OCI-LY7 (cell line): ENCODE measurements at regions not wholly inside any gene's neighbourhood (a gene's known extent, or its start where the extent isn't known, plus 50 kb on each side); places are given as distances from the start of the nearest gene placed in this dataset.

Experiments
- EZH2phosphoT487 ChIP-seq: fragments of 200-600 bp; sonication (generic); IDR thresholded peaks from 2 replicates; pipeline ENCODE4 v1.6.1; 2018; ENCODE audit warnings: low read depth, borderline replicate concordance, mild to moderate bottlenecking, mixed run types, antibody characterized with exemption, low read length, moderate library complexity, mixed read lengths
- TF ChIP-seq, protein P1 (sequence below): fragments of 200-600 bp; sonication (generic); conservative IDR thresholded peaks from 2 replicates; pipeline ENCODE4 v1.5.1; 2014; ENCODE audit warnings: mild to moderate bottlenecking, antibody characterized with exemption, low read length, moderate library complexity, mixed read lengths

DNA sequence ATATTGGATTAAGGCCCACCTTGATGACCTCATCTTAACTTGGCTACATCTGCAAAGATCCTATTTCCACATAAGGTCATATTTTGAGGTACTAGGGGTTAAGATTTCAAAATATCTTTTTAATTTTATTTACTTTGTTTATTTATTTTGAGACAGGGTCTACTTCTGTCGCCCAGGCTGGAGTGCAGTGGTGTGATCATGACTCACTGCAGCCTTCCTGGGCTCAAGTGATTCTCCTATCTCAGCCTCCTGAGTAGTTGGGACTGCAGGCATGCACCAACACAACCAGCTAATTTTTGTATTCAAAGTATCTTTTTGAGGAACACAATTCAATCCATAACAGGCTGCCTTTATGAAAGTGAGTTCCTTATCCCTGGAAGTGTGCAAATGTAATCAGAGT lies 212.3 kb downstream of the PALM2AKAP2 start:
- TF ChIP-seq, protein P1, sequence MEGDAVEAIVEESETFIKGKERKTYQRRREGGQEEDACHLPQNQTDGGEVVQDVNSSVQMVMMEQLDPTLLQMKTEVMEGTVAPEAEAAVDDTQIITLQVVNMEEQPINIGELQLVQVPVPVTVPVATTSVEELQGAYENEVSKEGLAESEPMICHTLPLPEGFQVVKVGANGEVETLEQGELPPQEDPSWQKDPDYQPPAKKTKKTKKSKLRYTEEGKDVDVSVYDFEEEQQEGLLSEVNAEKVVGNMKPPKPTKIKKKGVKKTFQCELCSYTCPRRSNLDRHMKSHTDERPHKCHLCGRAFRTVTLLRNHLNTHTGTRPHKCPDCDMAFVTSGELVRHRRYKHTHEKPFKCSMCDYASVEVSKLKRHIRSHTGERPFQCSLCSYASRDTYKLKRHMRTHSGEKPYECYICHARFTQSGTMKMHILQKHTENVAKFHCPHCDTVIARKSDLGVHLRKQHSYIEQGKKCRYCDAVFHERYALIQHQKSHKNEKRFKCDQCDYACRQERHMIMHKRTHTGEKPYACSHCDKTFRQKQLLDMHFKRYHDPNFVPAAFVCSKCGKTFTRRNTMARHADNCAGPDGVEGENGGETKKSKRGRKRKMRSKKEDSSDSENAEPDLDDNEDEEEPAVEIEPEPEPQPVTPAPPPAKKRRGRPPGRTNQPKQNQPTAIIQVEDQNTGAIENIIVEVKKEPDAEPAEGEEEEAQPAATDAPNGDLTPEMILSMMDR, result no peak
- TF ChIP-seq EZH2phosphoT487, result no peak
